ENCODE measurements at regions not wholly inside any gene's neighbourhood (a gene's known extent, or its start where the extent isn't known, plus 50 kb on each side); places are given as distances from the start of the nearest gene placed in this dataset.
"Not testable (repeated sequence)": the region's sequence is repeated elsewhere in the genome, so short reads cannot be mapped to it uniquely, and the experiment has no call there.

DNA sequence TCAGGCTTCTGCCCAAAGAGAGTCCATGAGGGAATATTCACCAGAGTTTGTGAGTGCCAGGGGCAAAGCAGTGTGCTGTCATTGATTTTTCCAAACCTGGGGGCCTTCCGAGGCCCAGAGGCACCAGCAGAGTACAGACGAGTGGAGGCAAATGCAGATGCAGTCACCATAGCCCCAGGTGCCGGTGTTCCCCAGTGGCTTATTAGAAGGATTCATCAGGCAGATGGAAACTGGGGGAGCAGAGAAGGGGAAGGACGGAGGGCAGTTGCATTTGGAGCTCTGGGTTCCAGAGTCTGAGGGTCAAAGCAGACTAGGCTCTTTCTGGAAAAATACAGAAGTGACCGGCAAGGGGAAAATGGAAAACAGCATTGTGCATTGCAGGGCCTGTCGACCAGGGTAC is 184.2 kb downstream of the ANKRD60 start:
- DNase-seq (ENCODE audit: extremely low read depth, low read depth, low spot score): no peak

DNA sequence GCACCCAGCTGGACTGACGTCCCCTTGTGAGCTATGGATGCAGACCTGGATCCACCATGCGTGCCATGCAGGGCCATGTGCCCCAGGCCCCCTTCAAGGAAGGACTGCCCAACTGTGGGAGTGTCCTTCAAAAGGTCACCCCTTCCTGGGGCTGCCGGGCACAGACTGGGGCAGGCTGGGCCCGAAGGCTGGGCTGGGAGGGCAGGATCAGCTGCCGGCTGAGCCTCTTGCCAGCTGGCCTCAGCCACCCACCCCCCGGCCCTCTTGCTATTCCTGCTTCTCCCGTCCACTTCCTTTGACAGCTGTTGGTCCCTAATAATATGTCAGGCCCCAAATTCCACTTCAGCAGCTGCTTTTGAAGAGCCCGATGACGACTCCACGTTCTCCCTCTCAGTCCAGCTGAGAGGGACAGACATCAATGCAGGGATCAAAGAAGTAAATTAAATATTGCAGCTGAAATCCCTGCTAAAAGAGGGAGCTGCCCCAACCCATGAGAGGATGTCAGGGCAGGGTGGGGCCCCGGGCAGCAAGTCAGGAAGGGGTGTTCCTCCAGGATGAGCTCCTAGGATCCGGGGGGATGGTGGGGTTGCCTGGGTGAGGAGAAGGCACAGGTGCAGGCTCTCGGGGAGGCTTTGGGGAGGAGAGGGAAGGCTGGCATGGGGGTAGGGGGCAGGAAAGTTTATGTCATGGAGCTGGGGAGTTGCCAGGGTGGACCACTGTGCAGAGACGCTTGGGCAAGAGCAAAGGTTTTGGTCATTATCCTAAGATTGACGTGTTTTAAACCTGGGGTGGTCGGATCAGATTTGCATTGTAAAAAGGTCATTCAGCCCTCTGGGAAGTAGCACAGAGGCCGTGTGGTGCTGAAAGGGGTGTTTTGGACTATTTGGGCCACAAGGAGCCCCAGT is 185.0 kb downstream of the ANKRD60 start:
- DNase-seq (ENCODE audit: extremely low read depth, low read depth, low spot score): no peak

DNA sequence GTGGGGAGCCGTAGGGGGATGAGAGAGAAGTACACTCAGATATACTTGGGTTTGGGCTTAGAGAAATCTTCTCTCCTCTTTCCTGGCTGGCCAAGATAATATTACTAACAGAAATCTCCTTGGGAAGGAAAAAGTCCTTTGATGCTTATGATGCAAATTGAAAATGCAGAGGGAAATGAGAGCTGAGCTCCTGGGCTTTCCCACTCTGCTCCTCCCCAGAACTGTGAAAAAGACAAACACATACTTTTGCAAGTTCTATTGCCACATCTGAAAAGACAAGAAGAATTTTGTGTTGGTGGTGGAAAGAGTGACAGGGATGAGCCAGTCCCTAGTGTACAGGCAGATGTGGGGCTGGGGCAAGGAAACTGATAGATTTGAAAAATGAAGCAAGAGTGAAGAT is 185.9 kb downstream of the ANKRD60 start:
- no peak for DNase-seq (ENCODE audit: extremely low read depth, low read depth, low spot score)

DNA sequence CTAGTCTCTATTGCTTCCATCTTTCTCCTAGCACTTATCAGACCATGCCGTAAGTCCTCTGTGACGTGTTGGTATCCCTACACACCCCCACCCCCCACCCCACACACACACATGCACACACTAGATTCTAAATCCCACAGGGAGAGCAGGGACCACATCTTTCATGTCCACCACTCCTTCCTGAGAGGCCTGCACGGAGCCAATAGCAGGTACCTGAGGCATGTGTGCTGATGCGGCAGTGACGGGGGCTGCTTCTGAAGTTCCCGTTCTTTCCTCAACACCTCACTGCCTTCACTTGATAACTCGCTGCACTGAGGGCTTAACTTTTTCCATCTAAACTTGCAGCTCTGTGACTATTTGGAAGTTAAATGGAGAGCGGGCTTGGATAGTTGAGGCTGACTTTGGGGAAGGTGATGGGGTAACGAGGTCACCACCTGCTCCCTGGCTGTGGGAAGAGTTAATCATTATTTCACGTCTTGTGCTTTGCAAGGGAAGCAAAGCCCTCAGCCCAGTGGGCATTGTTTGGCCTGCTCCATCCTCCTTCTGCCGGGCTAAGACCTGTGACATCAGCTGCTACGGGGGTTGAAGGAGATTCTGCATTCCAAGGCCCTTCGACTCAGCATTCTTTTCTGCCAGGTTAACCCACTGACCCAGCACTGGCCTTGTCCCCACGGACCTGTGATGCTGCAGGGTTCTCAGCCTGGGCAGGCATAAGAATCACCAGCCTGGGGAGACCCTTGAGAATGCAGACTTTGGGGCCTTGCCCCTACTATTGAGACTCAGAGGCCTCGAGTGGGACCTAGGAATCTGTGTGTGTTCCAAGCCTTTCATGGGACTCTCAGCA is 187.8 kb downstream of the ANKRD60 start:
- DNase-seq (ENCODE audit: extremely low read depth, low read depth, low spot score): no peak

DNA sequence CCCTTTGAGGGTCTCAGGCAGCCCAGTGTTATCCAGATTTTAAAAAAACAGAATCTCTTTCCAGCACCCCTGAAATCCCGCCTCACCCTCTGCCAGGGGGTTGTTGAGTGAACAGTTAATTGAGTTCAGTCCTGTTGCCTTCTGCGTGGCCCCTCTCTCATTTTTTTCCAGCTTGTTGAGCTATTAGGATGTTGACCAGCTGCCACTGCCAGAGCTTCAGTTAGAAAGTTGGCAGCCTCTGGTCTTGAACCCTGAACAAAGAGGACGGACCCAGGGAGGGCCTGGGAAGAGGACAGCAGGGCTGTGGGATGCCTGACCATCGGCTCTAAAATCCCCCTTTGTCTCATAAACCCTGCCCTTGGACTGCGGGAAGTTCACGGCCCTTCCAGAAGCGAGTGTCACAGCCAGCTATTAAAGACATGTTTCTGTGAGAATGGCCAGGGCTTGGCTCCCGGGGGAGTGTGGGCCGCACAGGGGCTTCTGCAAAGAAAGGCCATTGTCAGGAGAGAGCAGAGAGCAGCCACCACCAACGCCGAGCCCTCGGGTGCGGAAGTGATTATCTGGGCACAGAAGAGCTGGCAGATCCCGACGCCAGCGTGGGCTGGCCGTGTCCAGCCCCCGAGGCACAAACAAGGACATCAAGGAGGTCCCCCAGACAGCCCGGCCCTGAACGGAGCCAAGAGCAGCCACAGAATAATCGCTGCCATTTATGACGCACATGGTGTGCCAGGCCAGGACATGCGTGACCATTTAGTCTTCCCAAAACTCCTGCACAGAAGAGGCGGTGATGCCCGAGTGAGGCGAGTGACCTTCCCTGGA is 189.0 kb downstream of the ANKRD60 start:
- no peak for DNase-seq (ENCODE audit: extremely low read depth, low read depth, low spot score)

DNA sequence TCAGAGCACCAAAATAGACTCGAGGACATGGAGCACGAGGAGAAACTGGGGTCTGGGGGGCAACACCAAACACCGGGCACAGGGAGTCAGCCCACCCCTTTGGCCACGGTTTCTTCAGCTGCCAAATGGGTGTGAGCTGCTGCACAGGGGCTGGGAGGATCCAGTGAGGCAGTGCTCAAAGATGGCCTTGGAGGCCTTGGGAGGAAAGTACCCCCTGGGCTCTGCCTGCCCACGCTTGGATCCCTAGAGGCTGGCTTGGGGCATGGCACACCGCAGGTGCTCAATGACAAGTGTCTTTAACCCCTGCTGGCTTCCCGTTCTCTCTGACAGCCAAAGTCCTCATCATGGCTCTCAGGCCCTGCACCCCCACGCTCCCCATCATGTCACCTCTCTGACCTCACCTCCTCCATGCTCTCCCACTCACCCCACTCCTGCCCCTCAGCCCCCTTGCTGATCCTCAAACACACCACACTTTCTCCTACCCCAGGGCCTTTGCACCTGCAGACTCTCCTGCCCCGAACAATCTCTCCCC is 190.3 kb downstream of the ANKRD60 start:
- no peak for DNase-seq (ENCODE audit: extremely low read depth, low read depth, low spot score)

DNA sequence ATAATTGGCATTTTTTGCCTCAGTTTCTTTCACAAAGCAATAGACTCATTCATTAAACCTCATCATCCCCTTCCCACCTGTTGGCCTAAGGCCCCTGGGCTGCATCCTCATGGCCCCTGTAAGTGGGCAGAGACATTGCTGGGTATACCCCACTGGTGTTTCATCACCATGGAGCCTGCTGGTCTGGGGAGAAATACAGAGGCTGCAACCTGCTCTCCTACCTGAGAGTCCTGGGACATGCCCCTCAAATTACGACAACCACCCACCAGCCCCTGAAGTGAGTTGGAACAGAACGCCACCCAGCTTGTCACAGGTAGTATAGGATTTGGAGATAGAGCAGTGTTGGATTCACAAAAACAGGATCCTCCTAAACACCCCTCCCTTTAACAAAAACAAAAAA is 190.8 kb downstream of the ANKRD60 start:
- DNase-seq (ENCODE audit: extremely low read depth, low read depth, low spot score): no peak

DNA sequence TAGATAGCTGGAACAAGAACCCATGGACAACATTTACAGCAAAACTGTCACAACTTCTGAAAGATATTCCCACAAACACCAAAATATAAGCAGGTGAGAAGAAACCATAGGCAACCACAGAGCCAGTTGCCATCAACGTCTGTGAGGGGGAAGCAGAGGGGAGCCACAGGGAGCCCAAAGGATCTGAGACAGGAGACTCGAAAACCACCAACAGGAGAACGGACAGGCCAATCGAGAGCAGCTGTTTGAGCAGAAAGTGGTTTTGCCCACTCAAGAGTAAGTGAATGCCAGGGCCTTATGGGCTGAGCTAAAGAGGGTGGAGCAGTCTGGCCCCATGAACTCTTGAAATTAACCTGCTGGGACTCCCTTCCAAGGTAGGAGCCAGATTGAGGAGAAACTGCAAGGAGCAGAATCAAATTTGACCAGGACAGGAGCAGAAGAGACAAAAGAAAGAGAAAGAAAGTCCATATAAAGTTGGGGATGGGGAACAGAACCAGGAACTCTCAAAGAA is 195.4 kb downstream of the ANKRD60 start:
- DNase-seq (ENCODE audit: extremely low read depth, low read depth, low spot score): no peak

DNA sequence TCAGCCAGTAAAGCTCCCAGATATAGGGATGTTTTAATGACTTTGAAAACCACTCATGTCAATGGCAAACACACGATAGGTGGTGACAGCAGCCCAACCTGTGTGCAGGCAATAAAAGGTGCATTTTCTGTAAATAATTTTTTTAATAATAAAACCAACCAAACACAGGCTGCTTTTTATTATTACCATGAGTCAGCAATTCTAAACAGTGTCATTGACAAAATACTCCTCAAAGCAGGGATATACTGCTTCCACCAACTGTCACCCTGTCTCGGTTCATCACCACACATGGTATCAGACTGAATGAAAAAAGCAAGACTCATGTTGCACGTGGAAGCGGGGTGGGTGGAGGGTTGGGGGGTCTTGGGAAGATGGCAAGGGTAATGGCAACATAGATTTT is 195.9 kb downstream of the ANKRD60 start:
- no peak for DNase-seq (ENCODE audit: extremely low read depth, low read depth, low spot score)

DNA sequence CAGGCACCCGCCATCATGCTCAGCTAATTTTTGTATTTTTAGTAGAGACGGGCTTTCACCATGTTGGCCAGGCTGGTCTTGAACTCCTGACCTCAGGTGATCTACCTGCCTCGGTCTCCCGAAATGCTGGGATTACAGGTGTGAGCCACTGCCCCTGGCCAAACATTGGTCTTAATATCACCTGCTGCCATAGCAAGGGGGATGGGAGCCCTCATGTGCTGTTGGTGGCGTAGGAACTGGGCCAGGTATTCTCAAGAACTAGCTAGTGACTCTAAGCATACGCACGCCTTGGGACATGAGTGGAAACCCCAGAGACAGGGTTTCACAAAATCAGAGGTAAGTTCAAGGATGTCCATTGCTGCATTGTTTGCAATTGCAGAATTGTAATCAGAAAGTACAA is 197.1 kb downstream of the ANKRD60 start:
- DNase-seq (ENCODE audit: extremely low read depth, low read depth, low spot score): not testable (repeated sequence)

DNA sequence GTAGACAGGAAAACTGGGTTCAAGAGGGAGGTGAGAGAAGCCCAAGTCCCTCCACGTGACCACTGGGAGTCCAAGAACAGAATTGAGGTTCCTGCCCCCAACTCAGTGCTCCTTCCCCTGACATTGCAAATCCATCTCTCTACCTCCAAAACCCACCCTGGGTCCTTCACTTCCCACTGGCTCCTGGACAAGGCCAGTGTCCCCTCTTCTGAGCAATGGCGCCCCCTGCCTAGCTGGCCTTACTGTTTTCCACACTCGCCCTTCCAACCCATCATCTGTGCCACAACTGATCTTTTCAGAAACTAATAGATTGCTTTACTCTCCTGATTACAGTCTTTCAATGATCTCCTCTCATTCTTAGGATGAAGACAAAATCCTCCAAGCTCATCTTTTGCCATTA is 200.3 kb downstream of the ANKRD60 start:
- no peak for DNase-seq (ENCODE audit: extremely low read depth, low read depth, low spot score)

DNA sequence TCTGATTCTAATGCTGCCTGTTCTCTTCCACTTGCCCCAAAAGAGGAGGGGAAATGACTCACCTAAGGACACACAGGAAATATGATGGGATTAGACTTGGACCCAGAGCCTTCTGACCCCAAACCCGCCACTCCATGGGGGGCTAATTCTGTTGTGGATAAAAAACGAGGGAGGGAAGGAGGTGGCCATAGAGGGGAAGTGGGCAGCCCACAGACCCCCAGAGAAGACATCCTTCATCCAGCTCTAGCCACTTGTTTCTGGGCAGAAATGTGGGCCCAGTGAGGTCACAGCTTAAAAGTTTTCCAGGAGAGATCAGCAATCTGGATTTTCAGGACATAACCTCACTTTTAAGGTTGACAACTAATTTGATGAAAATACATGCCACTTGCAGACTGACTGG is 202.1 kb downstream of the ANKRD60 start:
- DNase-seq (ENCODE audit: extremely low read depth, low read depth, low spot score): no peak

DNA sequence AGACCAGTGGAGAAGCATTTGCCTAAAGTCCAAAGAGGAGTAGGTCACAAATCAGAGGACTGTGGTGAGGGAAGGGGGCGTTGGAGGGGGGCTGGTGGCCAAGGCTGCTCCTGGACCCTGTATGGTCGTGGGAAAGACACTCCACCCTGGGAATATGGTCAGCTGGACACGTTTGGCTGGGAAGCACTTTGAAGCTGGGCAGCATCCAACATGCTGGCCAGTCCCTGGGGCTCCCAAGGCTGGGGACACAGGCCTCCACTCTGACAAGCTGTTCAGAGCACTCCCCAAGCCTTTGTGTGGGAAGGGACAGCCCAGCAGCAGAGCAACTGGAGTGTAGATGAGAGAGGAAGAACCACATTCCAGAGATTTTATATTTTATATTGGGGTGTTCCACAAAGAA is 203.2 kb downstream of the ANKRD60 start:
- DNase-seq (ENCODE audit: extremely low read depth, low read depth, low spot score): no peak

DNA sequence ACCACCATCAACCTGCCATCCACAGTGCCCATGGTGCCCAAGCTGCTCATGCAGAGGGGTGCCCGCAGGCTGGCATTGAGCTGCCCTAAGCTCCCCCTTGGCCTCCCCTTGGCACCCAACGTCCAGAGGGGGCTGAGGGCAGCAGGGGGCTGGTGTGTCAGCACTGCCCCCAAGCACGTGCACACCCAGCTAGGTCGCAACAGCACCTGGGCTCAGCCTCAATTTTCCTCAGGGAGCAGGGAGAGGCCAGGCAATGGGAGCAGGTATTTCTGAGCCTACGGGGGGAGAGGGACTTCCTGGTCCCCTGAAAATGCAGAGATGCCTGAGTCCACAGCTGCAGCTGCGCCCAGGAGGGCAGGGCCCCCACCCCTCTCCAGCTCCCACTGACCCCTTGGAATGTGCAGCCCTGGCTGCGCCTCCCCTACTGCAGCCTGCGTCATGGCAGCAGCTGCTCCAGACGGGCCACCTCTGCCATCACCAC is 204.2 kb downstream of the ANKRD60 start:
- no peak for DNase-seq (ENCODE audit: extremely low read depth, low read depth, low spot score)

DNA sequence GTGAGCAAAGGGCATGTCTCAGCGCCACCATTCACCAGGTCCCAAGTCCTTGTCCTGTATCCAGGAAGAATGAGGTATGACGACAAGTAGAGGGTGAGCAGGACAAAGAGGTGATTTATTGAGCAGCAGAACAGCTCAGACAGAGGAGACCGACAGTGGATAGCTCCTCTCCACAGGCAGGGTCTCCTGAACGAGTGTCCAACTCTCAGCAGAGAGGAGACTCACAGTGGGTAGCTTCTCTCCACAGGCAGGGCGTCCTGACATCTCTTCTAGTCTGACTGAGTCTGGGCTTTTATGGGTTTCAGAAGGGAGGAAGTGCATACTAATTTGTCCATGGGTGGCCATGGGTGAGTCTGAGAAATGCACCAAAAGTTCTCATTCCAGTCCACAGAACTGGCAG is 204.7 kb downstream of the ANKRD60 start:
- no peak for DNase-seq (ENCODE audit: extremely low read depth, low read depth, low spot score)

DNA sequence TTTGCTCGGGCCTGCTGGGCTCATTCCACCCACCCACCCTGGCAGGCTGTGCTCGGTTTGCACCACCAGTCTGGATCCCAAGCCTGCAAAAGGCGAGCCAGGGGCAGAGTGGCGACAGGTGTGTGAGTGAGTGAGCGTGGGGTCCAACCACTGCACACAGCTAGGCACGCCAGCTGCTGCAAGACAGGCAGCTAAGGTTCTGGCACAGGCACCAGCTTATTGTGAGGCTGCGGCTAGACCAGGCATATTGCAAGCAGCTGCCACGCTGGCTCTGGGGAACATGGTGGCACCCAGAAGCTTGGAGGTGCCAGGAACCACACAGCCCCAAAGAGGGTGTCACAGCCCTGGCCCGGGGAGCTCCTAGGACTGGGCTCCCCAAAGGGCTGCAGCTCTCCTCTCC is 205.1 kb downstream of the ANKRD60 start:
- no peak for DNase-seq (ENCODE audit: extremely low read depth, low read depth, low spot score)

DNA sequence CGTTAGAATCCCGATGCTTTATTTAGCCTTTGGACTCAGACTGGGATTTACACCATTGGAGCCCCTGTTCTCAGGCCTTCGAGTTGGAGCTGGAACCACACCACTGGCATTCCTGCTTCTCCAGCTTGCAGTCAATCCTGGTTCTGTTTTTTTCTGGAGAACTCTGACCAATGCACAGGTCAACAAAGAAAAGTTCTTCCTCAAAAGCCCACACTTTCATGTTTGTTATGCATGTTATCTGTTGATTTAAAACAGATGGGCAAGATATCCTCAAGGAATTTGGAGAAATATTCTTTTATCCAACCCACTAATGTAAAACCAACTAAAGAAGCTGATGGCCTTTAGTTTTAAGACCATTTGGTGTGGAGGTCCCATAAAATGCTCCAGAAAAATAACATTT is 205.7 kb downstream of the ANKRD60 start:
- DNase-seq (ENCODE audit: extremely low read depth, low read depth, low spot score): no peak

DNA sequence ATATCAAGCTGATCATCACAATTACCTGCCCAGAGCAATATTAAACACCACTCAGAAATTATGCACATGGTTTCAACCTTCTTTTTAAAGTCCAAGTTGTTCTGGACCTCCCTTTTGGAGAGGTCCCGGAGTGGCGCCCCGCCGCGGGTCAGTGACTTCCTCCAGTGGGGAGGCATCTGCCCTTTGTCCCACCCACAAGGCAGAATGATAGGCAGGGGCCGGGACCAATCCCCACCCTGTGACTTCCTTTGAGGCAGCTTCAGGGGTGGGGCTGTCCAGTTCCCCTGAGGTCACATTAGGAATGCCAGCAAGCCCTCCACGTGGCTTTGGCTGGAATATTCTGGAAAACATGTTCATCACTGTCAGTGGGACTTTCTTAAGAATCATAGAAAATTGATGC is 207.0 kb downstream of the ANKRD60 start:
- DNase-seq (ENCODE audit: extremely low read depth, low read depth, low spot score): no peak

DNA sequence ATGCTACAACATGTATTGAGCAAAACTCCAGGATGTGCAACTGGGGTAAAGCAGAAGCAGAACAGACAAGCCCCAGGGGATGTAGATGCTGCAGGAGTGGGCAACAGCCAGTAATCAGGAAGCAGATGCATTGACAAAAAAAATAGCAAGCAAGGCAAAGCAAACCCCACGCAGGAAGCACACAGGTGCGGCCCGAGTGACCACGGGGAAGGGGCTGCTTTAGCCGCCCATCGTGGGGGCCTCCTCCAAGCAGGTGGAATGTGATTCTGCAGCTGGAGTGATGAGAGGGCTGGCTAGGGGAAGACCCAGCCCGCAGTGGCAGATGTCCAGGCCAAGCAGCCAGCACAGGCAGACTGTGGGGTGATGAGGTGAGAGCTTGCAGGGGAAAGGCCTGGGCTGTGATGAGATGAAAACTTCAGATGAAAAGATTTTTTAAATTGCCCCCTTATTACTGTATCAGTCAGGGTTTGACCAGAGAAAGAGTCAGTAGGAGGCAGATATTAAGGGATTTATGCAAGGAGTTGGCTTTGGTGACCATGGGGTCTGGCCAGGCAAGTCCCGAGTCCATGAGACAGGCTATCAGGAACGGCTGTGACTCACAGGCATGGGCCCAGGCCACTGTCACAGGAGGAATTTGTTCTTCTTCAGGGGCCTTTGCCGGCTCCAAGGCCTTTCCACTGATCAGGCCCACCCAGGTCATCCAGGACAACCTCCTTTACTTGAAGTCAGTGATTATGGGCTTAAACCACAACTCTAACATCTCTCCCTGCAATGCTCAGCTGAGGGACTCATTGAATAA is 207.6 kb downstream of the ANKRD60 start:
- no peak for DNase-seq (ENCODE audit: extremely low read depth, low read depth, low spot score)

All from glomerular endothelial cell (primary cell).